ENCODE measurements at regions not wholly inside any gene's neighbourhood (a gene's known extent, or its start where the extent isn't known, plus 50 kb on each side); places are given as distances from the start of the nearest gene placed in this dataset.

DNA sequence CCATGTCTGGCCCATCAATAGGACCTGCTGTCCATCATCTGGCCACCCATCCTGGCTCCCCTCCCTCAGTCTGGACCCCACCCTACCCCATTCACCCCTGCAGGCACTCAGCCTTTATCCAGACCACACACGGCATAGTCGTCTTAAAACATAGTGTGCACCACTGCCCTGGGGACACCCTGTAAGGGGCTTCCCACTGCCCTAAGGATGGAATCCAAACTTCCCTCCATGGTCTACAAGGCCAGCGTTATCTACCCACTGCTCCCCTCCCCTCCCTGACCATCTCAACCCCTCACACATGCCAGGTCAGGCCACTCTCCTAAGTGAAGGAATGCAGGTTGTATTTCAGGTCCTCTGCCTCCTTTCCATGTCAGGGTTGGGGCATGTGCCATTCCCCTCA is 352.7 kb upstream of the ZNF507 start:
- no peak for TF ChIP-seq POLR2AphosphoS5 (IDR thresholded peaks at IDR 0.05; ENCODE audit: low read depth, low read length)
- no peak for TF ChIP-seq POLR2A (IDR thresholded peaks at IDR 0.05; ENCODE audit: low read depth, low read length)

Measured in GM12892 (cell line).